ENCODE measurements at regions not wholly inside any gene's neighbourhood (a gene's known extent, or its start where the extent isn't known, plus 50 kb on each side); places are given as distances from the start of the nearest gene placed in this dataset.

DNA sequence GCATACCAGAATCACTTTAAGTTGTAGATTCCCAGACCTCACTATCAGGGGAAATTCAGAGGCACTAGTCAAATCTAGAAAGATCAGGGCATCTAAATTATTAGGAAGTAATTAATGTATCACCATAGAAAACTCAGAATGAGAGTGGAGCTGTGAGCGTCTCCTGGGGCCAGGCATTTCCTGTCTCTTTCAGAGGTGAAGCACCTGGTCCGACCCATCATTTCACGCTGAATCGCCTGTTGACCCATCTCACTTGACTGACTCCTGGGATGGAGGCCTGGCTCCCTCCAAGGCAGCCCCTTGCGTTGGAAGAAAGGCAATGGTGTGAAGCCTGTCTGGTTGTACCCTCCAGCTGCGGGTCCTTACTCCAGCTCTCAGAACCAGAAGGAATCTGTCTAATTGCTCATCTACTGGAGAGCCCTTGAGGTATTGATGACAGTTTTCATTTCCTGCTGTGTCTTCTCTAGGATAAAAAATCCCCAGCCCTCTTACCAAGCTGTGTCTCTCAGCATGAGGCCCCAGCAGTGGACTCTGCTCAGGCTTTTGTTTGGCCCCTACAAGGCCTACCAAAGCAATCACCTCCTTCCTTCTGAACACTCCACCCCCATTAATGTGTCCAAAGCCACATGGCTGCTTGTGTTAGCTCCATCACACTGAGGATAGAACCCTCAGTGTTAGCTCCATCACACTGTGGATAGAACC lies 93.2 kb upstream of the SYT13 start:
- WGBS = 93% methylated on average over 6 of the region's 6 CpGs

DNA sequence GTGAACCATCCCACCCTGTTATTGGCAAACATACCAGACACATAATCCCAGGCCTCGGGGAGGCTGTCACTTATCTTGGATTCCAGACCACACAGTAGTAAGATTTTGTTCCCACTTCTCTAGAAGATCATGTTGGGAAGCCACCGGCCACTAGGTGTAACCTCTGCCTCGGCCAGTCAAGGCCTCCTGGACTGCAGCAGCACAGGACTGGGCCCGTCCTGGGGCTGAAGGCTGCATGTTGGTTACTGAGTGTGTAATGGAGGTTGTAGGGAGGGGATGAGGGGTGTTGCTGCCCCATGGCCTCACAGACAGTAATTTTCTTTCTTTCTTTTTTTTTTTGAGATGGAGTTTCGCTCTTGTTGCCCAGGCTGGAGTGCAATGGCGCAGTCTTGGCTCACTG lies 92.4 kb upstream of the SYT13 start:
- H3K4me3 ChIP-seq (ENCODE audit: low read depth in 1 of 3, low read length in 3 of 3) = no peak overlapping the region
- 89% methylated on average over 6 of the region's 6 CpGs for WGBS
- H3K9me3 ChIP-seq (ENCODE audit: control insufficient read depth in 4 of 4, low read length in 3 of 4) = no peaks in the 10 kb centered on the region
- H3K9ac ChIP-seq (ENCODE audit: low read depth in 1 of 2, low read length in 2 of 2) = no peak overlapping the region
- no peak overlapping the region for H3K27ac ChIP-seq (ENCODE audit: low read depth in 1 of 2, low read length in 2 of 2)
- TF ChIP-seq EGR1 (IDR thresholded peaks at IDR 0.05; ENCODE audit: low read depth in 2 of 2) (no peak), FOXA1 (IDR thresholded peaks at IDR 0.05) (no peak), TAF1 (conservative IDR thresholded peaks at IDR 0.05) (no peak), FOXA2 (IDR thresholded peaks at IDR 0.05) (no peak), YY1 (IDR thresholded peaks at IDR 0.05) (no peak)
- TF ChIP-seq, protein P1, sequence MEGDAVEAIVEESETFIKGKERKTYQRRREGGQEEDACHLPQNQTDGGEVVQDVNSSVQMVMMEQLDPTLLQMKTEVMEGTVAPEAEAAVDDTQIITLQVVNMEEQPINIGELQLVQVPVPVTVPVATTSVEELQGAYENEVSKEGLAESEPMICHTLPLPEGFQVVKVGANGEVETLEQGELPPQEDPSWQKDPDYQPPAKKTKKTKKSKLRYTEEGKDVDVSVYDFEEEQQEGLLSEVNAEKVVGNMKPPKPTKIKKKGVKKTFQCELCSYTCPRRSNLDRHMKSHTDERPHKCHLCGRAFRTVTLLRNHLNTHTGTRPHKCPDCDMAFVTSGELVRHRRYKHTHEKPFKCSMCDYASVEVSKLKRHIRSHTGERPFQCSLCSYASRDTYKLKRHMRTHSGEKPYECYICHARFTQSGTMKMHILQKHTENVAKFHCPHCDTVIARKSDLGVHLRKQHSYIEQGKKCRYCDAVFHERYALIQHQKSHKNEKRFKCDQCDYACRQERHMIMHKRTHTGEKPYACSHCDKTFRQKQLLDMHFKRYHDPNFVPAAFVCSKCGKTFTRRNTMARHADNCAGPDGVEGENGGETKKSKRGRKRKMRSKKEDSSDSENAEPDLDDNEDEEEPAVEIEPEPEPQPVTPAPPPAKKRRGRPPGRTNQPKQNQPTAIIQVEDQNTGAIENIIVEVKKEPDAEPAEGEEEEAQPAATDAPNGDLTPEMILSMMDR (IDR thresholded peaks at IDR 0.05; ENCODE audit: low read depth, low read length, missing input control) = no peak
- TF ChIP-seq, protein P2, sequence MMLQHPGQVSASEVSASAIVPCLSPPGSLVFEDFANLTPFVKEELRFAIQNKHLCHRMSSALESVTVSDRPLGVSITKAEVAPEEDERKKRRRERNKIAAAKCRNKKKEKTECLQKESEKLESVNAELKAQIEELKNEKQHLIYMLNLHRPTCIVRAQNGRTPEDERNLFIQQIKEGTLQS (IDR thresholded peaks at IDR 0.05) = no peak
- TF ChIP-seq, protein P3, sequence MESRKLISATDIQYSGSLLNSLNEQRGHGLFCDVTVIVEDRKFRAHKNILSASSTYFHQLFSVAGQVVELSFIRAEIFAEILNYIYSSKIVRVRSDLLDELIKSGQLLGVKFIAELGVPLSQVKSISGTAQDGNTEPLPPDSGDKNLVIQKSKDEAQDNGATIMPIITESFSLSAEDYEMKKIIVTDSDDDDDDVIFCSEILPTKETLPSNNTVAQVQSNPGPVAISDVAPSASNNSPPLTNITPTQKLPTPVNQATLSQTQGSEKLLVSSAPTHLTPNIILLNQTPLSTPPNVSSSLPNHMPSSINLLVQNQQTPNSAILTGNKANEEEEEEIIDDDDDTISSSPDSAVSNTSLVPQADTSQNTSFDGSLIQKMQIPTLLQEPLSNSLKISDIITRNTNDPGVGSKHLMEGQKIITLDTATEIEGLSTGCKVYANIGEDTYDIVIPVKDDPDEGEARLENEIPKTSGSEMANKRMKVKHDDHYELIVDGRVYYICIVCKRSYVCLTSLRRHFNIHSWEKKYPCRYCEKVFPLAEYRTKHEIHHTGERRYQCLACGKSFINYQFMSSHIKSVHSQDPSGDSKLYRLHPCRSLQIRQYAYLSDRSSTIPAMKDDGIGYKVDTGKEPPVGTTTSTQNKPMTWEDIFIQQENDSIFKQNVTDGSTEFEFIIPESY (IDR thresholded peaks at IDR 0.05) = no peak
- H3K36me3 ChIP-seq (ENCODE audit: control insufficient read depth in 4 of 4, insufficient read depth in 3 of 4, low read depth in 1 of 4, low read length in 3 of 4) = no peaks in the 10 kb centered on the region
- no peak for DNase-seq (ENCODE audit: low spot score)
- peaks cover 0 to 3% (median 0%) of the 10 kb centered on the region in 4 donors for H3K4me1 ChIP-seq (ENCODE audit: control insufficient read depth in 4 of 4, insufficient read depth in 4 of 4, low read length in 3 of 4)
- H3K27me3 ChIP-seq (ENCODE audit: control insufficient read depth in 4 of 4, insufficient read depth in 4 of 4, low read length in 3 of 4) = no peaks in the 10 kb centered on the region

More for the DNA sequence above, 93.2 kb upstream of the SYT13 start:
- no peak for DNase-seq (ENCODE audit: low spot score)
- Histone ChIP-seq H3K36me3 (ENCODE audit: control insufficient read depth in 4 of 4, insufficient read depth in 3 of 4, low read depth in 1 of 4, low read length in 3 of 4) (no peaks in the 10 kb centered on the region), H3K4me3 (ENCODE audit: low read depth in 1 of 3, low read length in 3 of 3) (no peak overlapping the region), H3K9me3 (ENCODE audit: control insufficient read depth in 4 of 4, low read length in 3 of 4) (no peaks in the 10 kb centered on the region), H3K9ac (ENCODE audit: low read depth in 1 of 2, low read length in 2 of 2) (no peak overlapping the region), H3K4me1 (ENCODE audit: control insufficient read depth in 4 of 4, insufficient read depth in 4 of 4, low read length in 3 of 4) (peaks cover 0 to under 1% (median 0%) of the 10 kb centered on the region in 4 donors), H3K27ac (ENCODE audit: low read depth in 1 of 2, low read length in 2 of 2) (no peak overlapping the region), H3K27me3 (ENCODE audit: control insufficient read depth in 4 of 4, insufficient read depth in 4 of 4, low read length in 3 of 4) (no peaks in the 10 kb centered on the region)
- TF ChIP-seq HNF4G (IDR thresholded peaks at IDR 0.05) (no peak), FOXA1 (IDR thresholded peaks at IDR 0.05) (no peak), RAD21 (IDR thresholded peaks at IDR 0.05) (no peak), FOXA2 (IDR thresholded peaks at IDR 0.05) (no peak), JUND (IDR thresholded peaks at IDR 0.05) (no peak), TAF1 (conservative IDR thresholded peaks at IDR 0.05) (no peak), EGR1 (IDR thresholded peaks at IDR 0.05; ENCODE audit: low read depth in 2 of 2) (no peak), RXRA (IDR thresholded peaks at IDR 0.05) (no peak), HNF4A (conservative IDR thresholded peaks at IDR 0.05) (no peak), NR2F2 (IDR thresholded peaks at IDR 0.05) (no peak), GABPA (IDR thresholded peaks at IDR 0.05 in 1 of 2, conservative IDR thresholded peaks at IDR 0.05 in 1 of 2) (no peak)
- TF ChIP-seq, protein P4, sequence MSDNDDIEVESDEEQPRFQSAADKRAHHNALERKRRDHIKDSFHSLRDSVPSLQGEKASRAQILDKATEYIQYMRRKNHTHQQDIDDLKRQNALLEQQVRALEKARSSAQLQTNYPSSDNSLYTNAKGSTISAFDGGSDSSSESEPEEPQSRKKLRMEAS (IDR thresholded peaks at IDR 0.05) = no peak

Measured in liver (tissue), 8 donors.